Neural crest cell (in vitro differentiated cells): ENCODE measurements at regions not wholly inside any gene's neighbourhood (a gene's known extent, or its start where the extent isn't known, plus 50 kb on each side); places are given as distances from the start of the nearest gene placed in this dataset.

Experiments
- DNase-seq: peaks from one replicate; pipeline ENCODE4 v3.0.0; 2021; ENCODE audit warnings: low read depth, mixed read lengths, low spot score
- H3K27ac Mint-ChIP-seq: one replicate; pipeline ENCODE4 v1.8.0; 2021; ENCODE audit warnings: mild to moderate bottlenecking, mixed read lengths; ENCODE audit not compliant: unreplicated experiment
- H3K27me3 Mint-ChIP-seq: 2 replicates; pipeline ENCODE4 v1.8.0; 2021; ENCODE audit warnings: low read depth, mild to moderate bottlenecking, mixed read lengths
- H3K36me3 Mint-ChIP-seq: 2 replicates; pipeline ENCODE4 v1.8.0; 2021; ENCODE audit warnings: low read depth, mild to moderate bottlenecking, mixed read lengths
- H3K4me1 Mint-ChIP-seq: 2 replicates; pipeline ENCODE4 v1.8.0; 2021; ENCODE audit warnings: mixed read lengths
- H3K4me3 Mint-ChIP-seq: one replicate; pipeline ENCODE4 v1.8.0; 2021; ENCODE audit warnings: mild to moderate bottlenecking, mixed read lengths
- H3K9me3 Mint-ChIP-seq: 2 replicates; pipeline ENCODE4 v1.8.0; 2021; ENCODE audit warnings: mixed read lengths
- TF ChIP-seq, protein P1 (sequence below): fragments of 200-600 bp; sonication (generic); conservative IDR thresholded peaks from 2 replicates; pipeline ENCODE4 v1.5.0; 2021; ENCODE audit warnings: antibody characterized with exemption, mild to moderate bottlenecking

GRCh38 chr9:115765060-115765459 is 388.5 kb upstream of the PAPPA start:
- no peak for DNase-seq
- peaks cover 2% of the 10 kb centered on the region for H3K27me3 Mint-ChIP-seq
- H3K4me3 Mint-ChIP-seq, result no peak overlapping the region
- H3K36me3 Mint-ChIP-seq, result no peaks in the 10 kb centered on the region
- no peaks in the 10 kb centered on the region for H3K9me3 Mint-ChIP-seq
- no peak overlapping the region for H3K27ac Mint-ChIP-seq
- TF ChIP-seq, protein P1, sequence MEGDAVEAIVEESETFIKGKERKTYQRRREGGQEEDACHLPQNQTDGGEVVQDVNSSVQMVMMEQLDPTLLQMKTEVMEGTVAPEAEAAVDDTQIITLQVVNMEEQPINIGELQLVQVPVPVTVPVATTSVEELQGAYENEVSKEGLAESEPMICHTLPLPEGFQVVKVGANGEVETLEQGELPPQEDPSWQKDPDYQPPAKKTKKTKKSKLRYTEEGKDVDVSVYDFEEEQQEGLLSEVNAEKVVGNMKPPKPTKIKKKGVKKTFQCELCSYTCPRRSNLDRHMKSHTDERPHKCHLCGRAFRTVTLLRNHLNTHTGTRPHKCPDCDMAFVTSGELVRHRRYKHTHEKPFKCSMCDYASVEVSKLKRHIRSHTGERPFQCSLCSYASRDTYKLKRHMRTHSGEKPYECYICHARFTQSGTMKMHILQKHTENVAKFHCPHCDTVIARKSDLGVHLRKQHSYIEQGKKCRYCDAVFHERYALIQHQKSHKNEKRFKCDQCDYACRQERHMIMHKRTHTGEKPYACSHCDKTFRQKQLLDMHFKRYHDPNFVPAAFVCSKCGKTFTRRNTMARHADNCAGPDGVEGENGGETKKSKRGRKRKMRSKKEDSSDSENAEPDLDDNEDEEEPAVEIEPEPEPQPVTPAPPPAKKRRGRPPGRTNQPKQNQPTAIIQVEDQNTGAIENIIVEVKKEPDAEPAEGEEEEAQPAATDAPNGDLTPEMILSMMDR, result no peak
- no peaks in the 10 kb centered on the region for H3K4me1 Mint-ChIP-seq

- TF ChIP-seq, protein P1, result no peak
- Mint-ChIP-seq H3K4me3 (no peak overlapping the region), H3K27me3 (peaks cover 2% of the 10 kb centered on the region), H3K4me1 (no peaks in the 10 kb centered on the region), H3K27ac (no peak overlapping the region), H3K36me3 (no peaks in the 10 kb centered on the region), H3K9me3 (no peaks in the 10 kb centered on the region)
- DNase-seq, result no peak
Measured at GRCh38 chr9:115766370-115766955, 387.1 kb upstream of the PAPPA start.

DNA sequence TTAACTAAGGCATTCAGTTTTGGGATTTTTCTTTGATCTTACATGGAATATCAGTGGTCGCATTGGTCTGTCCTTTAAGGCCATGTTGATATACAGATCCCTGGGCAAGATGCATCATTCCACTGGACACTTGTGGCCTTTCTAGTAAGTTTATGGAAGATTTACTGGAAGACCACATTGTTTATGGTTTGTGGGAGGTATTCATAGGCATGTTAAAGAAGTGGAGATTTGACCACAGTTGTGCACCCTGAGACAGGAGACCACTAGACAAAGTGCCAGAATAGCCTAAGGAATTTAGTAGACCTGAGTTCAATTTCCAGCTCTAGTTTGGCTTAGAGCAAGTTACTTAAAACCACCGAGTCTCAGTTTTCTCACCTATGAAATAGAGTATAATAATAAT is 383.1 kb upstream of the PAPPA start:
- no peak overlapping the region for H3K27ac Mint-ChIP-seq
- no peaks in the 10 kb centered on the region for H3K9me3 Mint-ChIP-seq
- H3K27me3 Mint-ChIP-seq, result no peaks in the 10 kb centered on the region
- H3K4me3 Mint-ChIP-seq, result no peak overlapping the region
- DNase-seq, result no peak
- no peaks in the 10 kb centered on the region for H3K36me3 Mint-ChIP-seq
- H3K4me1 Mint-ChIP-seq, result no peaks in the 10 kb centered on the region
- TF ChIP-seq, protein P1, result no peak

DNA sequence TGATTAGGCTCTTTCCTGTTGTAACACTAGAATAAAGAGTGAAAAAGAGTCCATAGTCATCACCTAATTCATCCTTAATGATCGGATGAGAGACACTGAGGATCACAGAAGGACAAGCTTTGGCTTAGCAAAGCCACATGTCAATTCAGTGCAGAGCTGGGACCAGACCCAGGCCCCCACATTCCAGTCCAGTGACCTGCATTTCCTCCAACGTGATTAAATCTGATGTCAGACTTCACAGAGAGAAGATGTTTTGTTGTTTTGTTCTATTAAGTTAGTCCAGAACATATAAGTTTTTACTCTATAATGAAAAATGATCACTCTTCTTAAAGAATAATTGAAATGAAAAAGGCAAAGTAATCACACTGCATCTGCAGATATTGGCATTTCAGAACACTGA is 377.9 kb upstream of the PAPPA start:
- no peak overlapping the region for H3K4me3 Mint-ChIP-seq
- peaks cover 3% of the 10 kb centered on the region for H3K9me3 Mint-ChIP-seq
- no peaks in the 10 kb centered on the region for H3K27me3 Mint-ChIP-seq
- no peak overlapping the region for H3K27ac Mint-ChIP-seq
- H3K36me3 Mint-ChIP-seq, result no peaks in the 10 kb centered on the region
- H3K4me1 Mint-ChIP-seq, result no peaks in the 10 kb centered on the region
- DNase-seq, result no peak
- TF ChIP-seq, protein P1, result no peak

GRCh38 chr9:115777610-115778009 is 376.0 kb upstream of the PAPPA start:
- H3K36me3 Mint-ChIP-seq, result no peaks in the 10 kb centered on the region
- H3K27me3 Mint-ChIP-seq, result no peaks in the 10 kb centered on the region
- H3K4me1 Mint-ChIP-seq, result no peaks in the 10 kb centered on the region
- H3K4me3 Mint-ChIP-seq, result no peak overlapping the region
- H3K27ac Mint-ChIP-seq, result no peak overlapping the region
- no peak for DNase-seq
- H3K9me3 Mint-ChIP-seq, result peaks cover 4% of the 10 kb centered on the region
- TF ChIP-seq, protein P1, result no peak
